D721Med (cell line): ENCODE measurements at regions not wholly inside any gene's neighbourhood (a gene's known extent, or its start where the extent isn't known, plus 50 kb on each side); places are given as distances from the start of the nearest gene placed in this dataset.

Experiments
- DNase-seq: peaks from one replicate; pipeline ENCODE4 v3.0.0; 2011; ENCODE audit warnings: low spot score; ENCODE audit not compliant: insufficient read length
- FAIRE-seq: peaks from 2 replicates; lab custom pipeline; 2011; peaks lifted over from hg19 to GRCh38; lab: Jason Lieb, UNC
- CTCF ChIP-seq: IDR thresholded peaks from 2 replicates; pipeline ENCODE4 v1.5.1; 2012; ENCODE audit warnings: mild to moderate bottlenecking, control low read depth; ENCODE audit not compliant: insufficient read depth; ENCODE audit errors: missing control alignments

- FAIRE-seq (no peak), DNase-seq (no peak)
- no peak for TF ChIP-seq CTCF
Observed at GRCh38 chr13:44303681-44304432, 69.8 kb upstream of the SERP2 start.

GRCh38 chr13:44304433-44304725 is 69.2 kb upstream of the SERP2 start:
- FAIRE-seq (no peak), DNase-seq (no peak)
- no peak for TF ChIP-seq CTCF

GRCh38 chr13:44305286-44305685 is 68.3 kb upstream of the SERP2 start:
- no peak for DNase-seq
- FAIRE-seq, result no peak
- no peak for TF ChIP-seq CTCF

- no peak for TF ChIP-seq CTCF
- FAIRE-seq (no peak), DNase-seq (no peak)
Observed at GRCh38 chr13:44305917-44306370, 67.7 kb upstream of the SERP2 start.

- TF ChIP-seq CTCF, result no peak
- FAIRE-seq (no peak), DNase-seq (no peak)
Observed at GRCh38 chr13:44306371-44307192, 67.0 kb upstream of the SERP2 start.

GRCh38 chr13:44307255-44307654 is 66.4 kb upstream of the SERP2 start:
- TF ChIP-seq CTCF, result no peak
- no peak for DNase-seq
- no peak for FAIRE-seq

GRCh38 chr13:44307844-44308243 is 65.8 kb upstream of the SERP2 start:
- no peak for TF ChIP-seq CTCF
- FAIRE-seq, result no peak
- no peak for DNase-seq
